MM.1S (cell line): ENCODE measurements at regions not wholly inside any gene's neighbourhood (a gene's known extent, or its start where the extent isn't known, plus 50 kb on each side); places are given as distances from the start of the nearest gene placed in this dataset.

Source experiments
- DNase-seq: peaks from one replicate; pipeline ENCODE4 v3.0.0-alpha.2; 2015
- H2AFZ ChIP-seq: fragments of 300-600 bp; sonication (generic); 2 replicates; pipeline ENCODE4 v1.6.0; 2016; ENCODE audit warnings: antibody characterized with exemption, low read length
- H3F3A ChIP-seq: fragments of 300-600 bp; sonication (generic); 2 replicates; pipeline ENCODE4 v1.6.1; 2016; ENCODE audit warnings: mild to moderate bottlenecking, antibody characterized with exemption, low read length, moderate library complexity, mixed read lengths; ENCODE audit not compliant: insufficient read depth
- H3K27ac ChIP-seq: fragments of 300-600 bp; sonication (generic); 2 replicates; pipeline ENCODE4 v1.5.1; 2016; ENCODE audit warnings: mild to moderate bottlenecking, low read length
- H3K27me3 ChIP-seq: fragments of 300-600 bp; sonication (generic); replicated peaks from 2 replicates; pipeline ENCODE4 v1.6.0; 2016; ENCODE audit warnings: low read length; ENCODE audit not compliant: insufficient read depth
- H3K36me3 ChIP-seq: fragments of 300-600 bp; sonication (generic); replicated peaks from 2 replicates; pipeline ENCODE4 v1.6.1; 2016; ENCODE audit warnings: mild to moderate bottlenecking, low read length, mixed read lengths; ENCODE audit not compliant: insufficient read depth
- H3K4me1 ChIP-seq: fragments of 300-600 bp; sonication (generic); 2 replicates; pipeline ENCODE4 v1.6.1; 2016; ENCODE audit warnings: low read length, mixed read lengths
- H3K4me2 ChIP-seq: fragments of 300-600 bp; sonication (generic); 2 replicates; pipeline ENCODE4 v1.6.0; 2016; ENCODE audit warnings: low read depth, low read length
- H3K4me3 ChIP-seq: fragments of 300-600 bp; sonication (generic); 2 replicates; pipeline ENCODE4 v1.5.1; 2016; ENCODE audit warnings: low read length, mixed read lengths
- H3K79me2 ChIP-seq: fragments of 300-600 bp; sonication (generic); 2 replicates; pipeline ENCODE4 v1.6.1; 2016; ENCODE audit warnings: mixed run types, low read length, mixed read lengths
- H3K9ac ChIP-seq: fragments of 300-600 bp; sonication (generic); 2 replicates; pipeline ENCODE4 v1.6.1; 2016; ENCODE audit warnings: low read length, mixed read lengths
- H3K9me2 ChIP-seq: fragments of 300-600 bp; sonication (generic); replicated peaks from 2 replicates; pipeline ENCODE4 v1.6.1; 2016; ENCODE audit warnings: mild to moderate bottlenecking, low read length, mixed read lengths; ENCODE audit not compliant: insufficient read depth
- H3K9me3 ChIP-seq: fragments of 300-600 bp; sonication (generic); replicated peaks from 2 replicates; pipeline ENCODE4 v1.6.1; 2016; ENCODE audit warnings: mild to moderate bottlenecking, low read length, mixed read lengths; ENCODE audit not compliant: insufficient read depth
- H4K20me1 ChIP-seq: fragments of 300-600 bp; sonication (generic); 2 replicates; pipeline ENCODE4 v1.6.1; 2016; ENCODE audit warnings: mild to moderate bottlenecking, low read length, moderate library complexity, mixed read lengths; ENCODE audit not compliant: insufficient read depth
- EZH2 ChIP-seq: fragments of 300-600 bp; sonication (generic); optimal IDR thresholded peaks from 2 replicates; pipeline ENCODE3; 2017; ENCODE audit warnings: low read depth, mild to moderate bottlenecking, antibody characterized with exemption, low read length, mixed read lengths
- EZH2phosphoT487 ChIP-seq: fragments of 300-600 bp; sonication (generic); IDR thresholded peaks from 2 replicates; pipeline ENCODE4 v1.6.1; 2018; ENCODE audit warnings: antibody characterized with exemption, low read length
- TF ChIP-seq, protein P1 (sequence below): fragments of 300-600 bp; sonication (generic); IDR thresholded peaks from 2 replicates; pipeline ENCODE4 v1.5.1; 2016; ENCODE audit warnings: antibody characterized with exemption, low read length, mixed read lengths

- no peaks in the 10 kb centered on the region for H3K9me3 ChIP-seq
- no peaks in the 10 kb centered on the region for H3K4me1 ChIP-seq
- no peaks in the 10 kb centered on the region for H3K36me3 ChIP-seq
- no peaks in the 10 kb centered on the region for H3K27me3 ChIP-seq
- no peaks in the 10 kb centered on the region for H3K9me2 ChIP-seq
- no peak overlapping the region for H3K9ac ChIP-seq
- H2AFZ ChIP-seq, result no peak overlapping the region
- H3K27ac ChIP-seq, result no peak overlapping the region
- no peaks in the 10 kb centered on the region for H4K20me1 ChIP-seq
- H3K4me3 ChIP-seq, result no peak overlapping the region
- no peak overlapping the region for H3K4me2 ChIP-seq
- H3K79me2 ChIP-seq, result no peaks in the 10 kb centered on the region
- H3F3A ChIP-seq, result no peaks in the 10 kb centered on the region
- TF ChIP-seq EZH2 (no peak), EZH2phosphoT487 (no peak)
- TF ChIP-seq, protein P1, sequence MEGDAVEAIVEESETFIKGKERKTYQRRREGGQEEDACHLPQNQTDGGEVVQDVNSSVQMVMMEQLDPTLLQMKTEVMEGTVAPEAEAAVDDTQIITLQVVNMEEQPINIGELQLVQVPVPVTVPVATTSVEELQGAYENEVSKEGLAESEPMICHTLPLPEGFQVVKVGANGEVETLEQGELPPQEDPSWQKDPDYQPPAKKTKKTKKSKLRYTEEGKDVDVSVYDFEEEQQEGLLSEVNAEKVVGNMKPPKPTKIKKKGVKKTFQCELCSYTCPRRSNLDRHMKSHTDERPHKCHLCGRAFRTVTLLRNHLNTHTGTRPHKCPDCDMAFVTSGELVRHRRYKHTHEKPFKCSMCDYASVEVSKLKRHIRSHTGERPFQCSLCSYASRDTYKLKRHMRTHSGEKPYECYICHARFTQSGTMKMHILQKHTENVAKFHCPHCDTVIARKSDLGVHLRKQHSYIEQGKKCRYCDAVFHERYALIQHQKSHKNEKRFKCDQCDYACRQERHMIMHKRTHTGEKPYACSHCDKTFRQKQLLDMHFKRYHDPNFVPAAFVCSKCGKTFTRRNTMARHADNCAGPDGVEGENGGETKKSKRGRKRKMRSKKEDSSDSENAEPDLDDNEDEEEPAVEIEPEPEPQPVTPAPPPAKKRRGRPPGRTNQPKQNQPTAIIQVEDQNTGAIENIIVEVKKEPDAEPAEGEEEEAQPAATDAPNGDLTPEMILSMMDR, result no peak
- DNase-seq, result no peak
These were observed 76.5 kb upstream of the LARGE1 start for GRCh38 chr22:33996824-33997223.

GRCh38 chr22:34000879-34001526 lies 80.7 kb upstream of the LARGE1 start:
- Histone ChIP-seq H3F3A (no peaks in the 10 kb centered on the region), H3K9me2 (no peaks in the 10 kb centered on the region)

DNA sequence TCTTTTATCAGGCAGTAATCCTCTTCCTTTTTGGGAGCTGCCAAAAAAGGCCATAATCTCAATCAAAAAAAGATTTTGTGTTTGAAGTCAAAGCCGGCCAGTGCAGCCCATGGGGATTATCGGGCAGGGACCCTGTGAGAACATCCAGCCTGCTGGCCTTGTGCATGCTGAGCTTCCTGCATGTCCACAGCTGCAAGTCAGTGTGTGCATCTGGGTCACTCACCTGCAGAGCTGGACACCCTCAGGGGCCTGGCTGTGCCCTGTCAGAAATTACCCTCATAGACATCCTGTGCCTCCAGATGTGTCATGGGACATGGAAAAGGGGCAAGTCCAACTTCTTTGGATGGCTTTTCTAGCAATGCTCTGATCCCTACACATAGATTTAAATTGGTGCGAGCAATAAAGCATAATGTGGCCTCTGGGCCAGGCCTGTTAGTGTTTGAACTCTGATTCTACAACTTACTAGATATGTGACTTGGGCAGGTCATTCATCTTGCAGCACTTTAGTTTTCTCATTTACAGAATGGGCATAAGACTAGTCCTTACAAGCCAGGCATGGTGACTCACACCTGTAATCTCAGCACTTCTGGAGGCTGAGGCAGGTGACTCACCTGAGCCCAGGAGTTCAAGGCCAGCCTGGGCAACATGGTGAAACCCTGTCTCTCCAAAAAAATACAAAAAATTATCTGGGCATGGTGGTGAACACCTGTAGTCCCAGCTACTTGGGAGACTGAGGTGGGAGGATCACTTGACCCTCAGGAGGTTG lies 81.6 kb upstream of the LARGE1 start:
- no peaks in the 10 kb centered on the region for H3K9me2 ChIP-seq
- no peaks in the 10 kb centered on the region for H3K4me1 ChIP-seq
- no peak overlapping the region for H3K4me3 ChIP-seq
- H3K9ac ChIP-seq, result no peak overlapping the region
- DNase-seq, result no peak
- no peak overlapping the region for H2AFZ ChIP-seq
- no peaks in the 10 kb centered on the region for H3K9me3 ChIP-seq
- H3K79me2 ChIP-seq, result no peaks in the 10 kb centered on the region
- no peaks in the 10 kb centered on the region for H3K36me3 ChIP-seq
- H3K27ac ChIP-seq, result no peak overlapping the region
- TF ChIP-seq EZH2phosphoT487 (no peak), EZH2 (no peak)
- TF ChIP-seq, protein P1, result no peak
- H3K4me2 ChIP-seq, result no peak overlapping the region
- H3F3A ChIP-seq, result no peaks in the 10 kb centered on the region
- no peaks in the 10 kb centered on the region for H4K20me1 ChIP-seq
- H3K27me3 ChIP-seq, result no peaks in the 10 kb centered on the region

More at GRCh38 chr22:34000879-34001526, 80.7 kb upstream of the LARGE1 start:
- no peak for DNase-seq
- Histone ChIP-seq H3K4me2 (no peak overlapping the region), H3K36me3 (no peaks in the 10 kb centered on the region), H3K4me3 (no peak overlapping the region), H3K4me1 (no peaks in the 10 kb centered on the region), H3K27ac (no peak overlapping the region), H3K27me3 (no peaks in the 10 kb centered on the region), H4K20me1 (no peaks in the 10 kb centered on the region), H3K79me2 (no peaks in the 10 kb centered on the region), H2AFZ (no peak overlapping the region), H3K9me3 (no peaks in the 10 kb centered on the region), H3K9ac (no peak overlapping the region)
- TF ChIP-seq EZH2 (no peak), EZH2phosphoT487 (no peak)
- TF ChIP-seq, protein P1, result no peak
